Stomach (tissue), 4 donors: ENCODE measurements at regions not wholly inside any gene's neighbourhood (a gene's known extent, or its start where the extent isn't known, plus 50 kb on each side); places are given as distances from the start of the nearest gene placed in this dataset.

ENCODE experiments used
- POLR2A ChIP-seq, 4 donors: fragments of 450-650 bp; IDR thresholded peaks; one replicate each; pipeline ENCODE4 v1.6.1; 2016; ENCODE audit warnings: antibody characterized with exemption in 4 of 4, control low read depth in 2 of 4, mild to moderate bottlenecking in 1 of 4, moderate library complexity in 1 of 4
- POLR2AphosphoS5 ChIP-seq, 3 donors: sonication (generic); formaldehyde crosslinking; IDR thresholded peaks; one replicate each; pipeline ENCODE4 v1.6.1; 2016; ENCODE audit warnings: antibody characterized with exemption in 3 of 3
- TF ChIP-seq, protein P1 (sequence below), 7 experiments: fragments of 450-650 bp in 4 of 7; fragments of 200-600 bp in 3 of 7; sonication (generic) in 3 of 7; IDR thresholded peaks; one replicate each; pipeline ENCODE4 v1.5.1; 2016 to 2019; ENCODE audit warnings: antibody characterized with exemption in 7 of 7, control low read depth in 2 of 7, mild to moderate bottlenecking in 1 of 7

GRCh38 chr6:159555082-159555875 lies 137.8 kb downstream of the SOD2 start:
- no peak for TF ChIP-seq POLR2AphosphoS5 (IDR thresholded peaks at IDR 0.05)
- TF ChIP-seq, protein P1, sequence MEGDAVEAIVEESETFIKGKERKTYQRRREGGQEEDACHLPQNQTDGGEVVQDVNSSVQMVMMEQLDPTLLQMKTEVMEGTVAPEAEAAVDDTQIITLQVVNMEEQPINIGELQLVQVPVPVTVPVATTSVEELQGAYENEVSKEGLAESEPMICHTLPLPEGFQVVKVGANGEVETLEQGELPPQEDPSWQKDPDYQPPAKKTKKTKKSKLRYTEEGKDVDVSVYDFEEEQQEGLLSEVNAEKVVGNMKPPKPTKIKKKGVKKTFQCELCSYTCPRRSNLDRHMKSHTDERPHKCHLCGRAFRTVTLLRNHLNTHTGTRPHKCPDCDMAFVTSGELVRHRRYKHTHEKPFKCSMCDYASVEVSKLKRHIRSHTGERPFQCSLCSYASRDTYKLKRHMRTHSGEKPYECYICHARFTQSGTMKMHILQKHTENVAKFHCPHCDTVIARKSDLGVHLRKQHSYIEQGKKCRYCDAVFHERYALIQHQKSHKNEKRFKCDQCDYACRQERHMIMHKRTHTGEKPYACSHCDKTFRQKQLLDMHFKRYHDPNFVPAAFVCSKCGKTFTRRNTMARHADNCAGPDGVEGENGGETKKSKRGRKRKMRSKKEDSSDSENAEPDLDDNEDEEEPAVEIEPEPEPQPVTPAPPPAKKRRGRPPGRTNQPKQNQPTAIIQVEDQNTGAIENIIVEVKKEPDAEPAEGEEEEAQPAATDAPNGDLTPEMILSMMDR (IDR thresholded peaks at IDR 0.05): no peak
- TF ChIP-seq POLR2A (IDR thresholded peaks at IDR 0.05): no peak
